Thyroid gland (tissue), 4 donors: ENCODE measurements at regions not wholly inside any gene's neighbourhood (a gene's known extent, or its start where the extent isn't known, plus 50 kb on each side); places are given as distances from the start of the nearest gene placed in this dataset.
"Not testable (repeated sequence)": the region's sequence is repeated elsewhere in the genome, so short reads cannot be mapped to it uniquely, and the experiment has no call there.

Source experiments
- DNase-seq, 2 donors: peaks; one replicate each; pipeline ENCODE4 v3.0.0-alpha.2; 2019
- H3K27ac ChIP-seq, 3 donors: fragments of 200-600 bp; sonication (generic); 1 replicate in 2 of 3; 2 replicates in 1 of 3; pipeline ENCODE4 v1.5.1; 2016 to 2019; ENCODE audit warnings: mild to moderate bottlenecking in 1 of 3, moderate library complexity in 1 of 3
- H3K27me3 ChIP-seq: fragments of 200-600 bp; sonication (generic); one replicate; pipeline ENCODE4 v1.5.1; 2019
- H3K36me3 ChIP-seq, 2 donors: fragments of 200-600 bp; sonication (generic); one replicate each; pipeline ENCODE4 v1.5.1; 2016 to 2019
- H3K4me1 ChIP-seq, 2 donors: fragments of 200-600 bp; sonication (generic); one replicate each; pipeline ENCODE4 v1.5.1; 2017 to 2019
- H3K4me3 ChIP-seq, 3 donors: fragments of 200-600 bp; sonication (generic); replicated peaks in 1 of 3; 1 replicate in 2 of 3; 2 replicates in 1 of 3; pipeline ENCODE4 v1.5.1; 2016; ENCODE audit warnings: mild to moderate bottlenecking in 1 of 3
- H3K9me3 ChIP-seq: fragments of 200-600 bp; sonication (generic); one replicate; pipeline ENCODE4 v1.5.1; 2017
- POLR2A ChIP-seq, 2 donors: fragments of 450-650 bp; IDR thresholded peaks; one replicate each; pipeline ENCODE4 v1.6.1; 2017; ENCODE audit warnings: antibody characterized with exemption in 2 of 2, mild to moderate bottlenecking in 2 of 2, moderate library complexity in 1 of 2
- WGBS, 2 donors: methylation state at CpG; one replicate each; pipeline ENCODE4 v1.1.5; 2017; 5-methylcytosine and 5-hydroxymethylcytosine counted together
- intact Hi-C: fragments of 100-400 bp; cut with DNase I; formaldehyde crosslinking; loops from one replicate; pipeline ENCODE4 v1.15.1; 2023
- TF ChIP-seq, protein P1 (sequence below), 6 experiments: fragments of 200-600 bp in 3 of 6; fragments of 450-650 bp in 3 of 6; sonication (generic) in 3 of 6; IDR thresholded peaks; one replicate each; pipeline ENCODE4 v1.5.1; 2016 to 2019; ENCODE audit warnings: antibody characterized with exemption in 6 of 6, mild to moderate bottlenecking in 2 of 6, inconsistent platforms in 1 of 6, moderate library complexity in 1 of 6

DNA sequence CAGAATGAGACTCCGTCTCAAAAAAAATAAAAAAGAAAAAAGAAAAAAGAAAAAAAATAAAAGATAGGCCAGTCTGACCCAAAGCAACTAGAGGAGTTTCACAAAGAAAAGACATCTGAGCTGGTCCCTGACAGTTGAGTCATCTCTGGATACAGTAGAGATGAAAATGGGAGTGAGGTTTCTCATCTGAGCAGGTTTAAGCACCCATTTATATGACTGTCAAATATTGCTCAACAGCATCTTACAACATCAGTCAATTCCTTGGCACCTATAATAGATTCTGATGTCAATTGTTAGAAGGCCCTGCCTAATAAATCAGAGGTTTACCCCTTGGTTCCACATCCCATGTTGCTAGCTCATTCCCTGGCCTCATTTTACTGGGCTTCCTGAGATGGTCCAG is 490.5 kb downstream of the MAGEE1 start:
- H3K27me3 ChIP-seq: no peaks in the 10 kb centered on the region
- no peak for DNase-seq
- H3K9me3 ChIP-seq: no peaks in the 10 kb centered on the region
- WGBS, 2 donors: 100% methylated on average over 1 of the region's 1 CpG
- no peaks in the 10 kb centered on the region for H3K36me3 ChIP-seq
- H3K4me3 ChIP-seq: no peak overlapping the region
- no peak for TF ChIP-seq POLR2A (IDR thresholded peaks at IDR 0.05)
- TF ChIP-seq, protein P1, sequence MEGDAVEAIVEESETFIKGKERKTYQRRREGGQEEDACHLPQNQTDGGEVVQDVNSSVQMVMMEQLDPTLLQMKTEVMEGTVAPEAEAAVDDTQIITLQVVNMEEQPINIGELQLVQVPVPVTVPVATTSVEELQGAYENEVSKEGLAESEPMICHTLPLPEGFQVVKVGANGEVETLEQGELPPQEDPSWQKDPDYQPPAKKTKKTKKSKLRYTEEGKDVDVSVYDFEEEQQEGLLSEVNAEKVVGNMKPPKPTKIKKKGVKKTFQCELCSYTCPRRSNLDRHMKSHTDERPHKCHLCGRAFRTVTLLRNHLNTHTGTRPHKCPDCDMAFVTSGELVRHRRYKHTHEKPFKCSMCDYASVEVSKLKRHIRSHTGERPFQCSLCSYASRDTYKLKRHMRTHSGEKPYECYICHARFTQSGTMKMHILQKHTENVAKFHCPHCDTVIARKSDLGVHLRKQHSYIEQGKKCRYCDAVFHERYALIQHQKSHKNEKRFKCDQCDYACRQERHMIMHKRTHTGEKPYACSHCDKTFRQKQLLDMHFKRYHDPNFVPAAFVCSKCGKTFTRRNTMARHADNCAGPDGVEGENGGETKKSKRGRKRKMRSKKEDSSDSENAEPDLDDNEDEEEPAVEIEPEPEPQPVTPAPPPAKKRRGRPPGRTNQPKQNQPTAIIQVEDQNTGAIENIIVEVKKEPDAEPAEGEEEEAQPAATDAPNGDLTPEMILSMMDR (IDR thresholded peaks at IDR 0.05): no peak
- no peak overlapping the region for H3K27ac ChIP-seq
- intact Hi-C loops: no loop called here
- no peaks in the 10 kb centered on the region for H3K4me1 ChIP-seq

DNA sequence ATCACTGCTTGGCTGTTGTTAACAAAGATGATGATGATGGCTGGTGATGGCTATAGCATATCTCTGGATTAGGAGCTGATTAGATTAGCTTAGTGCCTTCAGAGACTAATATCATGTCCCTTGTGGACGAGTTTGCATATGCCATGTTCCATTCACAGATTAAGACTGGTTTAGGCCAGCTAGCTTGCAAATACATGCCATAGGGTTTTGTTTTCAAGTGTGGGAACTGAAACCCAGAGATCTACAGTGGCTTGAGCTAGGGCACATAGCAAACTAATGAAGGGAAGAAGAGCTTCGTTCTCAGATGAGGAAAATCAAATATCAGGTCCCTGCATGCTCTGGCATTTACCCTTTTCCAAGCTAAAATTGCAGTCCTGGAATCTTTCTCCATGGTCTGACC is 492.3 kb downstream of the MAGEE1 start:
- no peak for TF ChIP-seq POLR2A (IDR thresholded peaks at IDR 0.05)
- TF ChIP-seq, protein P1 (IDR thresholded peaks at IDR 0.05): no peak
- Histone ChIP-seq H3K4me1 (no peaks in the 10 kb centered on the region), H3K27me3 (no peaks in the 10 kb centered on the region), H3K9me3 (no peaks in the 10 kb centered on the region), H3K27ac (no peak overlapping the region), H3K36me3 (no peaks in the 10 kb centered on the region), H3K4me3 (no peak overlapping the region)
- intact Hi-C loops: no loop called here
- no peak for DNase-seq
- 47 to 67% methylated on average over 2 of the region's 2 CpGs for WGBS, 2 donors

DNA sequence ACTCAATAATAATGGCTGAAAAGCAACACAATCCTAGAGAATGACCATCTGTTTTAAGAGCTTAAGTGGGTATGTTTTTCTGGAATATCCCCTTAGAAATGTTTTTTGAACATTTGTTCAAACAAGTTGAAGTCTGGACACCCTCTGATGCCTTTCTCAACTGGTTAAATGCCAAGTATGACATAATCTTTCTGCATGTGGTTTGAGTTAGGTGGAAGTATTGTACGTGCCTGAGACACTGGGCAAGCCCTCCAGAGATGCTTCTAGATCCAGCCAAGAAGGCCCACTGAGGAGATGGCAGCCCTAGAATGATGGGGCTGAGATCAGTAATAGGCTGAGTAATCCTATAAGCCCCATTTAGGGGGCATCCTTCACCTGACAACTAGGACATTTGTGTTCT is 493.1 kb downstream of the MAGEE1 start:
- Histone ChIP-seq H3K9me3 (no peaks in the 10 kb centered on the region), H3K27ac (no peak overlapping the region), H3K36me3 (no peaks in the 10 kb centered on the region), H3K4me1 (no peaks in the 10 kb centered on the region), H3K4me3 (no peak overlapping the region), H3K27me3 (no peaks in the 10 kb centered on the region)
- intact Hi-C loops: no loop called here
- DNase-seq: no peak
- 0 to 42% methylated on average over 1 of the region's 1 CpG for WGBS, 2 donors
- TF ChIP-seq, protein P1 (IDR thresholded peaks at IDR 0.05): no peak
- TF ChIP-seq POLR2A (IDR thresholded peaks at IDR 0.05): no peak

DNA sequence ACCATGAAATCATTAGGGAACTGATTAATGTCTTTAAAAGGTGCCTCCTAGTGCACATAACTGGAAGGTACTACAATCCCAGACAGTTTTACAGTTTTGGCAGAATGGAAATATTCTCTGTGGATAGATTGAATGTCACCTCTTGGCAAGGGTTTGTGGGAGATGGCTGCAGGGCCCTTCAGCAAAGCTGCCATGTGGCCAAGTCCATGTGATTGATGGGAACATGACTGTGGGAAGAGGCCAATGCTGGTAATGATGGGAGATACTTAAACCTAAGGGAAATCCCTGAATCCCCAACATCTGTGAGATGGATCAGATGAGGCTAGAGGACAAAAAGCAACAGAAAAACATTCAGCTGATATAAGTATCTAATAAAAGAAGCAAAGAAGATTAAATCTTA is 493.7 kb downstream of the MAGEE1 start:
- Histone ChIP-seq H3K4me1 (no peaks in the 10 kb centered on the region), H3K4me3 (no peak overlapping the region), H3K27me3 (no peaks in the 10 kb centered on the region), H3K36me3 (no peaks in the 10 kb centered on the region), H3K27ac (no peak overlapping the region), H3K9me3 (no peaks in the 10 kb centered on the region)
- DNase-seq: no peak
- intact Hi-C loops: no loop called here
- TF ChIP-seq POLR2A (IDR thresholded peaks at IDR 0.05): no peak
- TF ChIP-seq, protein P1 (IDR thresholded peaks at IDR 0.05): no peak

DNA sequence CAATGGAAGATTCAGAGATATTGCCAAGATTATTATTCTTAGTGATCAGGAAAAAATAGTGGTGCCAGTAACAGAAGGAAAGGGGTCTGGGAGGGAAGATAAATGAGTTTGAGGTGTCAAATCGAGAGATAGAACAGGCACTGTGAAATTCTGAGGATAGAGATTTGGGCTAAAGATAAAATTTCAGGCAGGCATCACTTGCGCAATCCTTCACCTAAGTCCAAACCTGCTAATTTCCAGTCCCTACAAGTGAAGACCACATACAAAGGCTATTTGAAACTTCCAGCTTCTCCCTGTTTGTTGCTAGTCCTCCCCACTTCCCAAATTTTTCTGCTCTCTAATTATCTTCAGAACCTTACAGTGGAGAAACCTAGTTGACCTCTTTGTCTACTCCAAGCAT is 494.6 kb downstream of the MAGEE1 start:
- DNase-seq: no peak
- intact Hi-C loops: no loop called here
- H3K27me3 ChIP-seq: no peaks in the 10 kb centered on the region
- no peaks in the 10 kb centered on the region for H3K9me3 ChIP-seq
- no peak overlapping the region for H3K27ac ChIP-seq
- TF ChIP-seq, protein P1 (IDR thresholded peaks at IDR 0.05): no peak
- no peak for TF ChIP-seq POLR2A (IDR thresholded peaks at IDR 0.05)
- H3K36me3 ChIP-seq: no peaks in the 10 kb centered on the region
- no peaks in the 10 kb centered on the region for H3K4me1 ChIP-seq
- H3K4me3 ChIP-seq: no peak overlapping the region
- 85 to 86% methylated on average over 2 of the region's 2 CpGs for WGBS, 2 donors

DNA sequence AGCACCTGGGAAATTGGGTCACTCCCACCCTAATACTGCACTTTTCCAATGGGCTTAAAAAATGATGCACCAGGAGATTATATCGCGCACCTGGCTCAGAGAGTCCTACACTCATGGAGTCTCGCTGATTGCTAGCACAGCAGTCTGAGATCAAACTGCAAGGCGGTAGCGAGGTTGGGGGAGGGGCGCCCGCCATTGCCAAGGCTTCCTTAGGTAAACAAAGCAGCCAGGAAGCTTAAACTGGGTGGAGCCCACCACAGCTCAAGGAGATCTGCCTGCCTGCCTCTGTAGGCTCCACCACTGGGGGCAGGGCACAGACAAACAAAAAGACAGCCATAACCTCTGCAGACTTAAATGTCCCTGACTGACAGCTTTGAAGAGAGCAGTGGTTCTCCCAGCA is 497.1 kb downstream of the MAGEE1 start:
- H3K36me3 ChIP-seq, H3K4me1 ChIP-seq, DNase-seq, H3K27me3 ChIP-seq, H3K27ac ChIP-seq, H3K9me3 ChIP-seq, H3K4me3 ChIP-seq, intact Hi-C loops: not testable (repeated sequence)
- no CpG with 5 or more reads among the region's 7 CpGs for WGBS, 2 donors
